Prostate gland (tissue), 2 donors: ENCODE measurements at regions not wholly inside any gene's neighbourhood (a gene's known extent, or its start where the extent isn't known, plus 50 kb on each side); places are given as distances from the start of the nearest gene placed in this dataset.

Experiments used
- DNase-seq: peaks from one replicate; pipeline ENCODE4 v3.0.0-alpha.2; 2019; ENCODE audit warnings: low spot score
- H3K27ac ChIP-seq, 2 donors: fragments of 200-600 bp; sonication (generic); 2 replicates each; pipeline ENCODE4 v1.5.1; 2017 to 2019
- H3K27me3 ChIP-seq: fragments of 200-600 bp; sonication (generic); replicated peaks from 2 replicates; pipeline ENCODE4 v1.5.1; 2019; ENCODE audit not compliant: insufficient read depth
- H3K36me3 ChIP-seq, 2 donors: fragments of 200-600 bp; sonication (generic); 1 replicate in 1 of 2; 2 replicates in 1 of 2; pipeline versions ENCODE4 v1.5.1 to v1.8.1; 2017 to 2019
- H3K4me1 ChIP-seq: fragments of 200-600 bp; sonication (generic); replicated peaks from 2 replicates; pipeline ENCODE4 v1.5.1; 2019
- H3K4me3 ChIP-seq, 2 donors: fragments of 200-600 bp; sonication (generic); 2 replicates each; pipeline ENCODE4 v1.5.1; 2017 to 2019
- H3K9me3 ChIP-seq: fragments of 200-600 bp; sonication (generic); 2 replicates; pipeline ENCODE4 v1.5.1; 2017
- CTCF ChIP-seq, 4 experiments: fragments of 200-600 bp in 2 of 4; fragments of 450-650 bp in 2 of 4; sonication (generic) in 2 of 4; IDR thresholded peaks; 1 replicate in 3 of 4; 2 replicates in 1 of 4; pipeline ENCODE4 v1.5.1; 2016 to 2019; ENCODE audit warnings: antibody characterized with exemption in 4 of 4, mild to moderate bottlenecking in 2 of 4, moderate library complexity in 2 of 4
- POLR2A ChIP-seq: fragments of 450-650 bp; IDR thresholded peaks from one replicate; pipeline ENCODE4 v1.6.1; 2016; ENCODE audit warnings: antibody characterized with exemption, mild to moderate bottlenecking
- POLR2AphosphoS5 ChIP-seq: sonication (generic); formaldehyde crosslinking; IDR thresholded peaks from one replicate; pipeline ENCODE4 v1.6.1; 2017; ENCODE audit warnings: antibody characterized with exemption
- WGBS: methylation state at CpG from one replicate; pipeline ENCODE4 v1.1.5; 2018; 5-methylcytosine and 5-hydroxymethylcytosine counted together
- intact Hi-C: fragments of 100-400 bp; cut with DNase I; formaldehyde crosslinking; loops from one replicate; pipeline ENCODE4 v1.14.2; 2022

GRCh38 chr12:89234324-89235114 is 117.8 kb downstream of the DUSP6 start:
- WGBS = 84% methylated on average over 4 of the region's 4 CpGs
- Histone ChIP-seq H3K4me1 (no peaks in the 10 kb centered on the region), H3K36me3 (no peaks in the 10 kb centered on the region), H3K27ac (no peak overlapping the region), H3K9me3 (no peaks in the 10 kb centered on the region), H3K4me3 (no peak overlapping the region), H3K27me3 (no peaks in the 10 kb centered on the region)
- intact Hi-C loops = no loop called here
- TF ChIP-seq POLR2A = no peak
- TF ChIP-seq POLR2AphosphoS5 = no peak
- TF ChIP-seq CTCF (IDR thresholded peaks at IDR 0.05) = no peak
- no peak for DNase-seq

- Histone ChIP-seq H3K4me3 (no peak overlapping the region), H3K4me1 (no peaks in the 10 kb centered on the region), H3K36me3 (no peaks in the 10 kb centered on the region), H3K27me3 (no peaks in the 10 kb centered on the region), H3K9me3 (no peaks in the 10 kb centered on the region), H3K27ac (no peak overlapping the region)
- intact Hi-C loops = no loop called here
- TF ChIP-seq CTCF (IDR thresholded peaks at IDR 0.05) = no peak
- TF ChIP-seq POLR2AphosphoS5 = no peak
- TF ChIP-seq POLR2A = no peak
- DNase-seq = no peak
- WGBS = 18% methylated on average over 1 of the region's 1 CpG
Measured at GRCh38 chr12:89231686-89232085, 120.6 kb downstream of the DUSP6 start.

- H3K4me3 ChIP-seq = no peak overlapping the region
- no peak for DNase-seq
- H3K27me3 ChIP-seq = no peaks in the 10 kb centered on the region
- WGBS = 16% methylated on average over 2 of the region's 2 CpGs
- H3K27ac ChIP-seq = no peak overlapping the region
- TF ChIP-seq POLR2A (no peak), POLR2AphosphoS5 (no peak), CTCF (IDR thresholded peaks at IDR 0.05) (no peak)
- intact Hi-C loops = no loop called here
- H3K36me3 ChIP-seq = no peaks in the 10 kb centered on the region
- H3K4me1 ChIP-seq = no peaks in the 10 kb centered on the region
- H3K9me3 ChIP-seq = no peaks in the 10 kb centered on the region
Measured at GRCh38 chr12:89230376-89231315, 121.7 kb downstream of the DUSP6 start.

GRCh38 chr12:89228491-89228890 is 123.8 kb downstream of the DUSP6 start:
- Histone ChIP-seq H3K27ac (no peak overlapping the region), H3K27me3 (no peaks in the 10 kb centered on the region), H3K9me3 (no peaks in the 10 kb centered on the region), H3K4me1 (no peaks in the 10 kb centered on the region), H3K4me3 (no peak overlapping the region), H3K36me3 (no peaks in the 10 kb centered on the region)
- intact Hi-C loops = no loop called here
- WGBS = 65% methylated on average over 3 of the region's 3 CpGs
- no peak for DNase-seq
- TF ChIP-seq POLR2AphosphoS5 (no peak), POLR2A (no peak), CTCF (IDR thresholded peaks at IDR 0.05) (no peak)
